HuH-7.5 (cell line): ENCODE measurements at regions not wholly inside any gene's neighbourhood (a gene's known extent, or its start where the extent isn't known, plus 50 kb on each side); places are given as distances from the start of the nearest gene placed in this dataset.

Source experiments
- DNase-seq: peaks from one replicate; pipeline ENCODE4 v3.0.0; 2011; ENCODE audit warnings: low spot score

DNA sequence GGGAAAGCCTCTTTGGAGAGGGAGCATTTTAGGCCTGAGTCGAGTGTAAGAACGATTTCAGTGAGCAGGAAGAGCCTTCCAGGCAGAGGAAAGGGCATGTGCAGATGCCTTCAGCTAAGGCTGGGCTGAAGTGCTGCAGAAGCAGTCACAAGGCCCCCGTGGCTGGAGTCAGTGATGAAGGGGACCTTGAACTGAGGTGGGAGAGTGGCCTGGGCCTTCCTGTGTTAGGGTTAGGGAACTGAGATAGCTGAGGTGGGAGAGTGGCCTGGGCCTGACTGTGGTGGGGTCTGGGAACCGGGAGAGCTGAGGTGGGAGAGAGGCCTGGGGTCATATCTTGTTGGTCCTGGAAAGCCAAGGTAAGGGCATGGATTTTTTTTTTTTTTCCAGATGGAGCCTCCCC lies 50.9 kb upstream of the ETV3 start:
- DNase-seq = no peak
